ENCODE measurements at regions not wholly inside any gene's neighbourhood (a gene's known extent, or its start where the extent isn't known, plus 50 kb on each side); places are given as distances from the start of the nearest gene placed in this dataset.
"Not testable (repeated sequence)": the region's sequence is repeated elsewhere in the genome, so short reads cannot be mapped to it uniquely, and the experiment has no call there.

- in situ Hi-C loops (cut with HindIII; ENCODE audit: low sequenced_read_pairs), result not testable (repeated sequence)
Measured at GRCh38 chr1:222470252-222470805, 77.6 kb downstream of the HHIPL2 start.

DNA sequence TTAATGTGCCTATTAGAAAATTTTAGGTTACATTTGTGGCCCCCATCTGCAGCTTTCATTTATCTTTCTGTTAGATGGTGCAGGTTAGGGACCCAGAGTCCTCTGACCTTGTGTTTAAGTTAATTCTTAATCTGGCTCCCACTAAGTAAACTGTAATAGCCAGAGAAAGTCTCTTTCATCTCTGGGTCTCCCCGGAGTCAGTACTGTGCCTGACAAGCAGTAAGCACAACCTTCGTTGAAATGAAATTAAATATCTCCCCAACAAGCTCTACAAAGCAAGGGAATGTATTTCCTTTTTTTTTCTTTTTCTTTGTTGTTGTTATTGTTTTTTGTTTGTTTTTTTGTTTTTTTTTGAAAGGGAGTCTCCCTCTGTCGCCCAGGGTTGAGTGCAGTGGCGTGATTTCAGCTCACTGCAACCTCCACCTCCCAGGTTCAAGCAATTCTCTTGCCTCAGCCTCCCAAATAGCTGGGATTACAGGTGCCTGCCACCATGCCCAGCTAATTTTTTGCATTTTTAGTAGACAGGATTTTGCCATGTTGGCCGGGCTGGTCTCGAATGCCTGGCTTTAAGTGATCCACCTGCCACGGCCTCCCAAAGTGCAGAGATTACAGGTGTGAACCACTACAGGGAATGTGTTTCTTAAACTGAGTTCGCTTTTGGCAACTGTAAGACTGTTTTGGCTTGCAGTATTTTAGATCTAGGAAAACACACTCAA is 81.6 kb downstream of the HHIPL2 start:
- in situ Hi-C loops (cut with HindIII; ENCODE audit: low sequenced_read_pairs), result no loop called here

GRCh38 chr1:222465211-222466041 is 82.5 kb downstream of the HHIPL2 start:
- in situ Hi-C loops (cut with HindIII; ENCODE audit: low sequenced_read_pairs), result no loop called here

GRCh38 chr1:222464841-222465210 is 83.1 kb downstream of the HHIPL2 start:
- in situ Hi-C loops (cut with HindIII; ENCODE audit: low sequenced_read_pairs), result no loop called here

- in situ Hi-C loops (cut with HindIII; ENCODE audit: low sequenced_read_pairs), result no loop called here
Measured at GRCh38 chr1:222463059-222463730, 84.7 kb downstream of the HHIPL2 start.

DNA sequence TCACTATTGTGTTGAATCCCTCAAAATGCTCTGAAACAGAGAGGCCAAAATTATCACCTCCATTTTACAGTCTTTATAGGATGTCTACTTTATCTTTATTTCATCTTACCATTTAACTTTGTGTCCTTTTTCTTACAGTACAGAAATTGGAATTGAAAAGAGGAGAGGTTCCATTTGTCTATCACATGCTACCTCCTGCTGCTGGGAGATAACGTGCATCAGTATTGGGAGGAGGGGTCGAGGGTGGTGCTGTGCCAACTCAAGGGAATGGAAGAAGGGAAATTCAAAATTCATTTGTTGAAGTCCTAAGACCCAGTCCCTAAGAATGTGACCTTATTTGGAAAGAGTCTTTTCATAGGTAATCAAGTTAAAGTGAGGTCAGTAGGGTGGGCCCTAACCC is 85.3 kb downstream of the HHIPL2 start:
- in situ Hi-C loops (cut with HindIII; ENCODE audit: low sequenced_read_pairs), result no loop called here

GRCh38 chr1:222461941-222462340 is 86.0 kb downstream of the HHIPL2 start:
- in situ Hi-C loops (cut with HindIII; ENCODE audit: low sequenced_read_pairs), result no loop called here

DNA sequence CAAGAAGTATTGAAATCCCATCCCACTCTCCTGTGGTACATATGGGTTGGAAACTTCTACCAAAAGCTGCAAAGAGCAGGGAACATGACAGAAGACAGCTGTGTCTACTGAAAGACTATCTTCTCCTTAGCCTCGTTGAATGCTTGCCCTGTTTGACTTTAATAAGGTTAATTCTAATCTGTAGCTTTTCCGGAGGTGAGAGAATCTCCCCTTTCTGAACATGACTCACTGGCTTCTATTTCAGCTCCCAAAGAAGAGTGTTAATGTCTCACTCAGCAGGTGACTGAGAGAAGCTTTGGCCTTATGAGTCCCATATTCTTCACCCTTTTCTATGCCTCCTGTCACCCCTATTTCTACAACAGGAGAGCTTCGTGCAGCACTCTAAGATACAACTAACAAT is 88.3 kb downstream of the HHIPL2 start:
- in situ Hi-C loops (cut with HindIII; ENCODE audit: low sequenced_read_pairs), result no loop called here

- in situ Hi-C loops (cut with HindIII; ENCODE audit: low sequenced_read_pairs), result no loop called here
Measured at GRCh38 chr1:222457513-222457912, 90.4 kb downstream of the HHIPL2 start.

DNA sequence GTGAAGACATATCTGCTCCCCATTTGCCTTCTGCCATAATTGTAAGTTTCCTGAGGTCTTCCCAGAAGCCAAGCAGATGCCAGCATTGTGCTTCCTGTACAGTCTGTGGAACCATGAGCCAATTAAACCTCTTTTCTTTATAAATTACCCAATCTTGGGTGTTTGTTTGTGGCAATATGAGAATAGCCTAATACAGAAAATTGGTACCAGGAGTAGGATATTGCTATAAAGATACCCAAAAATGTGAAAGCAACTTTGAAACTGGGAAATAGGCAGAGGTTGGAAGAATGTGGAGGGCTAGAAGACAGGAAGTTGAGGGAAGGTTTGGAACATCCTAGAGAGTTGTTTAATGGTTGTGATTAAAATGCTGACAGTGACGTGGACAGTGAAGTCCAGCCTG is 90.8 kb downstream of the HHIPL2 start:
- in situ Hi-C loops (cut with HindIII; ENCODE audit: low sequenced_read_pairs), result no loop called here

GRCh38 chr1:222455188-222455879 is 92.6 kb downstream of the HHIPL2 start:
- in situ Hi-C loops (cut with HindIII; ENCODE audit: low sequenced_read_pairs), result no loop called here

GRCh38 chr1:222454782-222455181 is 93.1 kb downstream of the HHIPL2 start:
- in situ Hi-C loops (cut with HindIII; ENCODE audit: low sequenced_read_pairs), result no loop called here

DNA sequence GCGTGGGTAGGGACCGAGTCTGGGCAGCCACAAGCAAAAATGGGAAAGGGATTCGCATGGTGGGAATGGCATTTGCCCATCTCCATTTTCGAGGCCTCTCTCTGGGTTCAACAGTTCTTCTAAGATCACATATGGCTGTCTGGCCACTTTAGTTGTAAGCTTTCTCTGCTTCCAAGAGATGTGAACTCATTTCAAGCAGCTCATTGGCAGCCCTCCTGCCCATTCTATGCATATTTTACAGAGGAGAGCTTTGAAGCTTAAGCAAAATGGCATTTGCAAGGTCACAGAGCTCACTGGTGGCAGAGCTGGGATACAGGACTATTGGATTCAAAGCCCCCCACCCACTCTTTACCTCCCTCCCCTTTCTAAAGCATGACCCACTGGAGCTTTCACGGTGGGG is 93.7 kb downstream of the HHIPL2 start:
- in situ Hi-C loops (cut with HindIII; ENCODE audit: low sequenced_read_pairs), result no loop called here

- in situ Hi-C loops (cut with HindIII; ENCODE audit: low sequenced_read_pairs), result no loop called here
Measured at GRCh38 chr1:222452031-222452430, 95.9 kb downstream of the HHIPL2 start.

DNA sequence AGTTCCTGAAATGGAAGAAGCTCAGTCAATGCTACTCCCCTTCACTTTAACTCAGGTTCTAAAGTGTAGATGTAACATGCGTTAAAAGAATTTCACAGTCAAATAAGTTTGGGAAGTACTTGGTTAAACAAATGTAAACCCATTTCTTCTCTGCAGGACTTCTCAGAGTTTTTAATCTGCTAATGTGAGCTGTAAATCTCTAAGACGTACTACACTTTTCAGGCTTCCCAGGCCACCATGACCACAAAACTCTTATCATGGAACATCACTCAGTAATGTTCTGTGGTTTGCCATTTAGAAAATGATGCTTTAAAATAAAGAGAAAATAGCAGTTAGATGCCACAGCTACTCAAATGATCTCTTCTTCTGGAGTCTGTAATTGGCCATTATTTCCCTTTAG is 104.3 kb downstream of the HHIPL2 start:
- in situ Hi-C loops (cut with HindIII; ENCODE audit: low sequenced_read_pairs), result no loop called here

DNA sequence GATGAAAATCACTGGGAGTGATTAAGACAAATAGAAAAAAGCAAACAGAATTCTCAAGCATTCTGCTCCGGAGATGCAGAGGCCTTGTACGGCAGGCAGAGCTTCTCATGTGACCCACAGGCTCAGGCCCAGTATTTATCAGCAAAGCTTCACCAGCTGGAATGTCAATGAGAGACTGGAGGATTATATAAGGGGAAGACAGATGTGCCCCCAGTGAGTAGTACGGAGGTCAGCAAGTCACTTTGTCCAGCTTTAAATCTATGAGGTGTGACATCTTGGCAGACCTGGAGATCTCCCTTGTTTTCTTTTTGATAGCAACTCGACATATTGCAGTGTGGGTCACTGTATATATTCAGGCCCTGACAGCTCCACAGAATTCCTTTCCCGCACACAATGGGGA is 106.8 kb downstream of the HHIPL2 start:
- in situ Hi-C loops (cut with HindIII; ENCODE audit: low sequenced_read_pairs), result no loop called here

DNA sequence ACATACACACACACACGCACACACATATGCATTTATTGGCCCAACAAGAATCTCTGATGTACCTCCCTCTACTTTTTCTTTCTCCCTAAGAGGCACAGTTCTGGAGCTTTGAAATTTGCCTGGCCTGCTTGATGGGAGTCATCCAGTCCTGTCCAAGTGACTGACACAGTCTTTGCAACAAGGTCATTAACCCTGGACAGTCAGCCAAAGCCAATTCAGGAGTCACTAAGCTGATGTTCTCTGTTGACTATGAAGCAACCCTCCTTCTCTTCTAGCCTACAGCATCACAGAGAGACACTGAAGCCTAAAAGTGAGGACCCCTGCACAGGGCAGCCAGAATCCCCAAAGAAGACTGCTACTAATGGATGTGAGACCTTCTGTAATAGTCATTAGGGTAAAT is 123.1 kb downstream of the HHIPL2 start:
- in situ Hi-C loops (cut with HindIII; ENCODE audit: low sequenced_read_pairs), result no loop called here

GRCh38 chr1:222421380-222421779 is 126.5 kb downstream of the HHIPL2 start:
- in situ Hi-C loops (cut with HindIII; ENCODE audit: low sequenced_read_pairs), result no loop called here

- in situ Hi-C loops (cut with HindIII; ENCODE audit: low sequenced_read_pairs), result no loop called here
Measured at GRCh38 chr1:222420633-222421032, 127.3 kb downstream of the HHIPL2 start.

GRCh38 chr1:222418654-222419053 is 129.2 kb downstream of the HHIPL2 start:
- in situ Hi-C loops (cut with HindIII; ENCODE audit: low sequenced_read_pairs), result no loop called here

- in situ Hi-C loops (cut with HindIII; ENCODE audit: low sequenced_read_pairs), result no loop called here
Measured at GRCh38 chr1:222417264-222417663, 130.6 kb downstream of the HHIPL2 start.

Data from DLD1 (cell line).